B cell (primary cell): ENCODE measurements at regions not wholly inside any gene's neighbourhood (a gene's known extent, or its start where the extent isn't known, plus 50 kb on each side); places are given as distances from the start of the nearest gene placed in this dataset.

Source experiments
- EZH2 ChIP-seq: IDR thresholded peaks from 2 replicates; pipeline ENCODE4 v1.6.1; 2012; ENCODE audit warnings: borderline replicate concordance, low read depth, mild to moderate bottlenecking, moderate library complexity, low read length; ENCODE audit not compliant: insufficient read depth, poor library complexity, severe bottlenecking
- TF ChIP-seq, protein P1 (sequence below): fragments of 200-600 bp; IDR thresholded peaks from one replicate; pipeline ENCODE4 v1.8.0; 2022; ENCODE audit warnings: antibody characterized with exemption, mild to moderate bottlenecking

DNA sequence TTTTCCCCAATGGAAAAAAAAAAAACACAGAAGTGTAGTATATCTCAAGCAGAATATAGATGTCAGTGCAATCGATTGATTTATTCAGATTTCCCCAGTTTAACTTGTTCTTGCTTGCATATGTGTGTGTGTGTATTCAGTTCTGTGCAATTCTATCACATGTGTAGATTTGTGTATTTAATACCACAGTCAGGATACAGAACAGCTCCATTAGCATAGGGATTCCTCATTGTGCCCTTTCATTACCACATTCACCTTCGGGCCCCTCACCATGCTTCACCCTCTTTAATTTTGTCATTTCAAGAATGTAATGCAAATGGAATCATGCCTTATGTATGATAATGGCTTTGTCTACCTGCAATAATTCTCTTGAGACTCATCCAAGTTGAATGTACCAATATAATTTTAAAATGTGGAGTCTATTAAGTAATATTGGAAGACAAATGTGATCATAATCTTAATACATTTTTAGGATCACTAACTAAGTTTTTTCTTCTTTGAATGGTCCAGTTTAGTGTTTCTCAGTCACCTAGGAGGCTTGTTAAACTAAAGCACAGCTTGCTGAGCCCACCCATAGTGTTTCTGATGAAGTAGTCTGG is 187.9 kb downstream of the TENT5A start:
- TF ChIP-seq, protein P1, sequence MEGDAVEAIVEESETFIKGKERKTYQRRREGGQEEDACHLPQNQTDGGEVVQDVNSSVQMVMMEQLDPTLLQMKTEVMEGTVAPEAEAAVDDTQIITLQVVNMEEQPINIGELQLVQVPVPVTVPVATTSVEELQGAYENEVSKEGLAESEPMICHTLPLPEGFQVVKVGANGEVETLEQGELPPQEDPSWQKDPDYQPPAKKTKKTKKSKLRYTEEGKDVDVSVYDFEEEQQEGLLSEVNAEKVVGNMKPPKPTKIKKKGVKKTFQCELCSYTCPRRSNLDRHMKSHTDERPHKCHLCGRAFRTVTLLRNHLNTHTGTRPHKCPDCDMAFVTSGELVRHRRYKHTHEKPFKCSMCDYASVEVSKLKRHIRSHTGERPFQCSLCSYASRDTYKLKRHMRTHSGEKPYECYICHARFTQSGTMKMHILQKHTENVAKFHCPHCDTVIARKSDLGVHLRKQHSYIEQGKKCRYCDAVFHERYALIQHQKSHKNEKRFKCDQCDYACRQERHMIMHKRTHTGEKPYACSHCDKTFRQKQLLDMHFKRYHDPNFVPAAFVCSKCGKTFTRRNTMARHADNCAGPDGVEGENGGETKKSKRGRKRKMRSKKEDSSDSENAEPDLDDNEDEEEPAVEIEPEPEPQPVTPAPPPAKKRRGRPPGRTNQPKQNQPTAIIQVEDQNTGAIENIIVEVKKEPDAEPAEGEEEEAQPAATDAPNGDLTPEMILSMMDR, result no peak
- no peak for TF ChIP-seq EZH2
